Transverse colon (tissue), 4 donors: ENCODE measurements at regions not wholly inside any gene's neighbourhood (a gene's known extent, or its start where the extent isn't known, plus 50 kb on each side); places are given as distances from the start of the nearest gene placed in this dataset.

Experiments
- DNase-seq: peaks from one replicate; pipeline ENCODE4 v3.0.0-alpha.2; 2019
- H3K27ac ChIP-seq, 4 donors: fragments of 200-600 bp; sonication (generic); 2 replicates each; pipeline ENCODE4 v1.5.1; 2016 to 2018; ENCODE audit warnings: inconsistent platforms in 4 of 4
- H3K27me3 ChIP-seq: fragments of 200-600 bp; sonication (generic); 2 replicates; pipeline ENCODE4 v1.5.1; 2017; ENCODE audit warnings: inconsistent platforms
- H3K36me3 ChIP-seq, 4 donors: fragments of 200-600 bp; sonication (generic); 2 replicates each; pipeline ENCODE4 v1.5.1; 2017 to 2019; ENCODE audit warnings: inconsistent platforms in 4 of 4
- H3K4me1 ChIP-seq, 4 donors: fragments of 200-600 bp; sonication (generic); 2 replicates each; pipeline ENCODE4 v1.5.1; 2017 to 2020; ENCODE audit warnings: inconsistent platforms in 4 of 4
- H3K4me3 ChIP-seq, 4 donors: fragments of 200-600 bp; sonication (generic); 1 replicate in 1 of 4; 2 replicates in 3 of 4; pipeline versions ENCODE4 v1.5.1 to v1.6.1; 2017 to 2019; ENCODE audit warnings: inconsistent platforms in 4 of 4
- H3K9me3 ChIP-seq, 2 donors: fragments of 200-600 bp; sonication (generic); 2 replicates each; pipeline ENCODE4 v1.5.1; 2017 to 2019; ENCODE audit warnings: inconsistent platforms in 2 of 2
- CTCF ChIP-seq, 5 experiments: fragments of 200-600 bp in 3 of 5; fragments of 450-650 bp in 2 of 5; sonication (generic) in 3 of 5; IDR thresholded peaks; 1 replicate in 2 of 5; 2 replicates in 3 of 5; pipeline ENCODE4 v1.5.1; 2016 to 2017; ENCODE audit warnings: antibody characterized with exemption in 5 of 5, inconsistent platforms in 3 of 5, mild to moderate bottlenecking in 2 of 5, moderate library complexity in 1 of 5
- EP300 ChIP-seq: sonication (generic); formaldehyde crosslinking; IDR thresholded peaks from one replicate; pipeline ENCODE4 v1.6.1; 2017; ENCODE audit warnings: antibody characterized with exemption, low read depth
- POLR2A ChIP-seq: fragments of 450-650 bp; IDR thresholded peaks from one replicate; pipeline ENCODE4 v1.6.1; 2016; ENCODE audit warnings: antibody characterized with exemption, mild to moderate bottlenecking, moderate library complexity
- POLR2AphosphoS5 ChIP-seq, 3 donors: sonication (generic); formaldehyde crosslinking; IDR thresholded peaks; one replicate each; pipeline ENCODE4 v1.6.1; 2016; ENCODE audit warnings: antibody characterized with exemption in 3 of 3
- whole genome bisulfite sequencing, 2 donors: methylation state at CpG; one replicate each; pipeline ENCODE4 v1.1.5; 2018; ENCODE audit warnings: low coverage in 1 of 2; 5-methylcytosine and 5-hydroxymethylcytosine counted together
- in situ Hi-C, 4 donors: fragments of 200-750 bp; cut with MboI; loops; one replicate each; pipeline versions ENCODE4 v1.15.0 to v1.15.1; 2017; ENCODE audit warnings: low sequenced_read_pairs in 3 of 4, low pct_ligation_motif_present in 1 of 4, low pct_unique_long_range_greater_than_20kb in 1 of 4
- intact Hi-C: fragments of 100-400 bp; cut with DNase I; formaldehyde crosslinking; loops from one replicate; pipeline ENCODE4 v1.15.1; 2023; ENCODE audit warnings: low total_unique reads

- TF ChIP-seq POLR2AphosphoS5 (IDR thresholded peaks at IDR 0.05): no peak
- no peak for TF ChIP-seq EP300
- no peak for TF ChIP-seq CTCF (IDR thresholded peaks at IDR 0.05)
- no peak for TF ChIP-seq POLR2A
- in situ Hi-C loops: no loop called here
- Histone ChIP-seq H3K27ac (no peak overlapping the region), H3K27me3 (no peaks in the 10 kb centered on the region), H3K36me3 (no peaks in the 10 kb centered on the region), H3K4me3 (no peak overlapping the region), H3K9me3 (no peaks in the 10 kb centered on the region), H3K4me1 (no peaks in the 10 kb centered on the region)
- 36% methylated on average over 2 of the region's 2 CpGs; no CpG with 5 or more reads in 1 of the 2 donors for WGBS, 2 donors
- intact Hi-C loops: no loop called here
- no peak for DNase-seq
Observed at GRCh38 chr4:129900430-129900953, 804.5 kb downstream of the C4orf33 start.

- TF ChIP-seq EP300: no peak
- no peak for TF ChIP-seq POLR2AphosphoS5 (IDR thresholded peaks at IDR 0.05)
- TF ChIP-seq POLR2A: no peak
- no peak for TF ChIP-seq CTCF (IDR thresholded peaks at IDR 0.05)
- no peaks in the 10 kb centered on the region for H3K4me1 ChIP-seq
- DNase-seq: no peak
- H3K27me3 ChIP-seq: no peaks in the 10 kb centered on the region
- no peaks in the 10 kb centered on the region for H3K9me3 ChIP-seq
- WGBS, 2 donors: 0 to 70% methylated on average over 1 of the region's 1 CpG
- H3K36me3 ChIP-seq: no peaks in the 10 kb centered on the region
- no peak overlapping the region for H3K27ac ChIP-seq
- intact Hi-C loops: no loop called here
- in situ Hi-C loops: no loop called here
- no peak overlapping the region for H3K4me3 ChIP-seq
Observed at GRCh38 chr4:129901205-129901604, 805.3 kb downstream of the C4orf33 start.

GRCh38 chr4:129903861-129904260, 807.9 kb downstream of the C4orf33 start:
- Histone ChIP-seq H3K27ac (no peak overlapping the region), H3K9me3 (no peaks in the 10 kb centered on the region), H3K4me1 (no peaks in the 10 kb centered on the region), H3K4me3 (no peak overlapping the region), H3K27me3 (no peaks in the 10 kb centered on the region), H3K36me3 (no peaks in the 10 kb centered on the region)
- 95 to 97% methylated on average over 5 to 8 of the region's 8 CpGs for WGBS, 2 donors
- intact Hi-C loops (no loop called here), in situ Hi-C loops (no loop called here)
- no peak for DNase-seq
- TF ChIP-seq EP300: no peak
- TF ChIP-seq POLR2A: no peak
- TF ChIP-seq POLR2AphosphoS5 (IDR thresholded peaks at IDR 0.05): no peak
- no peak for TF ChIP-seq CTCF (IDR thresholded peaks at IDR 0.05)

- H3K4me3 ChIP-seq: no peak overlapping the region
- DNase-seq: no peak
- no peak overlapping the region for H3K27ac ChIP-seq
- intact Hi-C loops (no loop called here), in situ Hi-C loops (no loop called here)
- no peaks in the 10 kb centered on the region for H3K36me3 ChIP-seq
- no peaks in the 10 kb centered on the region for H3K4me1 ChIP-seq
- no peaks in the 10 kb centered on the region for H3K27me3 ChIP-seq
- no peaks in the 10 kb centered on the region for H3K9me3 ChIP-seq
- TF ChIP-seq POLR2A (no peak), POLR2AphosphoS5 (IDR thresholded peaks at IDR 0.05) (no peak), CTCF (IDR thresholded peaks at IDR 0.05) (no peak)
- 28 to 36% methylated on average over 1 of the region's 1 CpG for WGBS, 2 donors
Observed at GRCh38 chr4:129905256-129905655, 809.3 kb downstream of the C4orf33 start.
